CD8-positive, alpha-beta memory T cell (primary cell): ENCODE measurements at regions not wholly inside any gene's neighbourhood (a gene's known extent, or its start where the extent isn't known, plus 50 kb on each side); places are given as distances from the start of the nearest gene placed in this dataset.
"Not testable (repeated sequence)": the region's sequence is repeated elsewhere in the genome, so short reads cannot be mapped to it uniquely, and the experiment has no call there.

Experiments used
- CTCF ChIA-PET: fragments of 350-600 bp; sonication (Branson Sonifier 250); formaldehyde crosslinking; loops from one replicate; lab custom pipeline; 2021; ENCODE audit warnings: antibody characterized with exemption; lab: Charles Lee
- POLR2A ChIA-PET: fragments of 350-600 bp; sonication (Branson Sonifier 250); formaldehyde crosslinking; loops from one replicate; lab custom pipeline; 2021; ENCODE audit warnings: antibody characterized with exemption; lab: Charles Lee
- DNase-seq, 5 donors: peaks; one replicate each; pipeline versions ENCODE4 v3.0.0 to v3.0.0-alpha.2; 2020 to 2022; ENCODE audit warnings: mixed read lengths in 1 of 5
- H3K27ac ChIP-seq: one replicate; pipeline ENCODE4 v1.7.0; 2013; ENCODE audit warnings: low read depth, mild to moderate bottlenecking, low read length, moderate library complexity
- H3K27me3 ChIP-seq: 2 replicates; pipeline ENCODE4 v1.7.0; 2013; ENCODE audit warnings: low read length, mild to moderate bottlenecking; ENCODE audit not compliant: insufficient read depth, poor library complexity, severe bottlenecking
- H3K36me3 ChIP-seq: 2 replicates; pipeline ENCODE4 v1.7.0; 2013; ENCODE audit warnings: mild to moderate bottlenecking, low read length, moderate library complexity; ENCODE audit not compliant: insufficient read depth
- H3K4me1 ChIP-seq: 2 replicates; pipeline ENCODE4 v1.7.0; 2013; ENCODE audit warnings: mild to moderate bottlenecking, low read length, moderate library complexity; ENCODE audit not compliant: insufficient read depth
- H3K4me3 ChIP-seq: 2 replicates; pipeline ENCODE4 v1.7.0; 2013; ENCODE audit warnings: mild to moderate bottlenecking, low read length
- H3K9me3 ChIP-seq: 2 replicates; pipeline ENCODE4 v1.7.0; 2013; ENCODE audit warnings: mild to moderate bottlenecking, low read length
- H3K27ac Mint-ChIP-seq, 8 donors: one replicate each; pipeline ENCODE4 v1.8.0; 2020 to 2021; ENCODE audit warnings: mixed read lengths in 8 of 8, mild to moderate bottlenecking in 6 of 8, inconsistent platforms in 3 of 8, moderate library complexity in 3 of 8
- H3K27me3 Mint-ChIP-seq, 2 donors: one replicate each; pipeline ENCODE4 v1.8.0; 2020 to 2021; ENCODE audit warnings: mixed read lengths in 2 of 2, mild to moderate bottlenecking in 1 of 2, moderate library complexity in 1 of 2
- H3K36me3 Mint-ChIP-seq, 3 donors: one replicate each; pipeline ENCODE4 v1.8.0; 2020 to 2021; ENCODE audit warnings: mixed read lengths in 3 of 3, inconsistent platforms in 1 of 3, mild to moderate bottlenecking in 1 of 3
- H3K4me1 Mint-ChIP-seq, 3 donors: one replicate each; pipeline ENCODE4 v1.8.0; 2020 to 2021; ENCODE audit warnings: mixed read lengths in 3 of 3, inconsistent platforms in 1 of 3, mild to moderate bottlenecking in 1 of 3
- H3K4me3 Mint-ChIP-seq, 7 donors: one replicate each; pipeline ENCODE4 v1.8.0; 2020 to 2021; ENCODE audit warnings: mixed read lengths in 7 of 7, mild to moderate bottlenecking in 6 of 7, moderate library complexity in 4 of 7, inconsistent platforms in 2 of 7
- H3K9me3 Mint-ChIP-seq, 5 donors: one replicate each; pipeline ENCODE4 v1.8.0; 2020 to 2022; ENCODE audit warnings: mixed read lengths in 5 of 5, mild to moderate bottlenecking in 3 of 5, moderate library complexity in 2 of 5, inconsistent platforms in 1 of 5

- CTCF ChIA-PET: no interaction called here
- H3K9me3 Mint-ChIP-seq: peaks cover 0 to 5% (median 2%) of the 10 kb centered on the region in 5 donors
Measured at GRCh38 chr5:155649666-155650065, 636.1 kb downstream of the KIF4B start.

GRCh38 chr5:155655569-155655968 lies 642.0 kb downstream of the KIF4B start:
- Histone ChIP-seq H3K27ac (no peak overlapping the region), H3K36me3 (no peaks in the 10 kb centered on the region), H3K4me3 (no peak overlapping the region), H3K9me3 (no peaks in the 10 kb centered on the region), H3K27me3 (no peaks in the 10 kb centered on the region), H3K4me1 (no peaks in the 10 kb centered on the region)
- CTCF ChIA-PET: interaction anchor here (0.9 kb wide), 1 partner anchor 11 kb away, joined by 3 read pairs; no protein-coding TSS in a partner anchor
- Mint-ChIP-seq H3K4me3 (no peak overlapping the region), H3K9me3 (peaks cover 0 to 8% (median 2%) of the 10 kb centered on the region in 5 donors), H3K27ac (no peak overlapping the region), H3K27me3 (peaks cover 5% of the 10 kb centered on the region in 2 donors), H3K4me1 (no peaks in the 10 kb centered on the region), H3K36me3 (no peaks in the 10 kb centered on the region)
- POLR2A ChIA-PET: no interaction called here
- no peak for DNase-seq

More at GRCh38 chr5:155649666-155650065, 636.1 kb downstream of the KIF4B start:
- Histone ChIP-seq H3K27me3 (no peaks in the 10 kb centered on the region), H3K9me3 (no peaks in the 10 kb centered on the region), H3K27ac (no peak overlapping the region), H3K36me3 (no peaks in the 10 kb centered on the region), H3K4me3 (no peak overlapping the region), H3K4me1 (no peaks in the 10 kb centered on the region)
- POLR2A ChIA-PET: no interaction called here
- H3K36me3 Mint-ChIP-seq: no peaks in the 10 kb centered on the region
- H3K27ac Mint-ChIP-seq: no peak overlapping the region
- H3K27me3 Mint-ChIP-seq: peaks cover 3 to 15% of the 10 kb centered on the region in 2 donors
- H3K4me1 Mint-ChIP-seq: no peaks in the 10 kb centered on the region
- no peak overlapping the region for H3K4me3 Mint-ChIP-seq
- no peak for DNase-seq

- H3K36me3 Mint-ChIP-seq: no peaks in the 10 kb centered on the region
- no peak overlapping the region for H3K4me3 Mint-ChIP-seq
- H3K27me3 ChIP-seq: no peaks in the 10 kb centered on the region
- POLR2A ChIA-PET: no interaction called here
- no peak overlapping the region for H3K27ac ChIP-seq
- H3K4me1 ChIP-seq: no peaks in the 10 kb centered on the region
- no peaks in the 10 kb centered on the region for H3K4me1 Mint-ChIP-seq
- H3K27ac Mint-ChIP-seq: no peak overlapping the region
- no peaks in the 10 kb centered on the region for H3K36me3 ChIP-seq
- H3K4me3 ChIP-seq: no peak overlapping the region
- no peaks in the 10 kb centered on the region for H3K9me3 ChIP-seq
- H3K9me3 Mint-ChIP-seq: peaks cover 0 to 4% (median 0%) of the 10 kb centered on the region in 5 donors
- CTCF ChIA-PET: no interaction called here
- no peak for DNase-seq
- H3K27me3 Mint-ChIP-seq: peaks cover 0 to 2% of the 10 kb centered on the region in 2 donors
Measured at GRCh38 chr5:155661859-155662258, 648.3 kb downstream of the KIF4B start.

- Mint-ChIP-seq H3K27ac (no peak overlapping the region), H3K27me3 (no peaks in the 10 kb centered on the region), H3K36me3 (no peaks in the 10 kb centered on the region), H3K4me1 (no peaks in the 10 kb centered on the region), H3K4me3 (no peak overlapping the region), H3K9me3 (peaks cover 0 to 1% (median 0%) of the 10 kb centered on the region in 5 donors)
- CTCF ChIA-PET: no interaction called here
- Histone ChIP-seq H3K4me1 (no peaks in the 10 kb centered on the region), H3K27ac (no peak overlapping the region), H3K4me3 (no peak overlapping the region), H3K27me3 (no peaks in the 10 kb centered on the region), H3K9me3 (no peaks in the 10 kb centered on the region), H3K36me3 (no peaks in the 10 kb centered on the region)
- no peak for DNase-seq
- POLR2A ChIA-PET: no interaction called here
Measured at GRCh38 chr5:155665361-155665760, 651.8 kb downstream of the KIF4B start.

GRCh38 chr5:155672001-155672400 lies 655.0 kb upstream of the SGCD start:
- H3K27me3 ChIP-seq, DNase-seq, H3K27ac ChIP-seq, H3K27me3 Mint-ChIP-seq, H3K36me3 ChIP-seq, H3K9me3 Mint-ChIP-seq, POLR2A ChIA-PET, CTCF ChIA-PET, H3K4me1 ChIP-seq, H3K36me3 Mint-ChIP-seq, H3K4me3 ChIP-seq, H3K4me3 Mint-ChIP-seq, H3K9me3 ChIP-seq, H3K27ac Mint-ChIP-seq, H3K4me1 Mint-ChIP-seq: not testable (repeated sequence)

- DNase-seq: no peak
- peaks cover 0 to 10% (median 0%) of the 10 kb centered on the region in 5 donors for H3K9me3 Mint-ChIP-seq
Measured at GRCh38 chr5:155676967-155677366, 650.0 kb upstream of the SGCD start.

GRCh38 chr5:155678371-155678770 lies 648.6 kb upstream of the SGCD start:
- CTCF ChIA-PET: no interaction called here
- Mint-ChIP-seq H3K27ac (no peak overlapping the region), H3K27me3 (peaks cover 9 to 15% of the 10 kb centered on the region in 2 donors), H3K4me1 (no peaks in the 10 kb centered on the region), H3K36me3 (peaks cover 0 to under 1% (median 0%) of the 10 kb centered on the region in 3 donors), H3K4me3 (peak overlapping the region in 1 of 7 donors; percentile 11), H3K9me3 (peaks cover 0 to 12% (median 2%) of the 10 kb centered on the region in 5 donors)
- H3K36me3 ChIP-seq: no peaks in the 10 kb centered on the region
- H3K4me1 ChIP-seq: no peaks in the 10 kb centered on the region
- no peak overlapping the region for H3K4me3 ChIP-seq
- no peak for DNase-seq
- H3K27me3 ChIP-seq: no peaks in the 10 kb centered on the region
- H3K9me3 ChIP-seq: no peaks in the 10 kb centered on the region
- H3K27ac ChIP-seq: no peak overlapping the region
- POLR2A ChIA-PET: no interaction called here

More at GRCh38 chr5:155676967-155677366, 650.0 kb upstream of the SGCD start:
- Mint-ChIP-seq H3K4me1 (no peaks in the 10 kb centered on the region), H3K27me3 (peaks cover 4 to 6% of the 10 kb centered on the region in 2 donors), H3K27ac (no peak overlapping the region), H3K36me3 (no peaks in the 10 kb centered on the region), H3K4me3 (no peak overlapping the region)
- no peak overlapping the region for H3K27ac ChIP-seq
- no peak overlapping the region for H3K4me3 ChIP-seq
- ChIA-PET CTCF (no interaction called here), POLR2A (no interaction called here)
- no peaks in the 10 kb centered on the region for H3K27me3 ChIP-seq
- no peaks in the 10 kb centered on the region for H3K9me3 ChIP-seq
- no peaks in the 10 kb centered on the region for H3K4me1 ChIP-seq
- H3K36me3 ChIP-seq: no peaks in the 10 kb centered on the region

GRCh38 chr5:155679530-155679929 lies 647.4 kb upstream of the SGCD start:
- no peak overlapping the region for H3K27ac ChIP-seq
- no peak overlapping the region for H3K4me3 ChIP-seq
- no peaks in the 10 kb centered on the region for H3K36me3 ChIP-seq
- H3K27me3 Mint-ChIP-seq: peaks cover 18 to 22% of the 10 kb centered on the region in 2 donors
- no peaks in the 10 kb centered on the region for H3K9me3 ChIP-seq
- H3K4me1 ChIP-seq: no peaks in the 10 kb centered on the region
- H3K27ac Mint-ChIP-seq: no peak overlapping the region
- H3K36me3 Mint-ChIP-seq: peaks cover 0 to 6% (median 0%) of the 10 kb centered on the region in 3 donors
- no peak for DNase-seq
- no peaks in the 10 kb centered on the region for H3K4me1 Mint-ChIP-seq
- no peak overlapping the region for H3K4me3 Mint-ChIP-seq
- H3K27me3 ChIP-seq: no peaks in the 10 kb centered on the region
- ChIA-PET POLR2A (no interaction called here), CTCF (no interaction called here)
- peaks cover 0 to 18% (median 8%) of the 10 kb centered on the region in 5 donors for H3K9me3 Mint-ChIP-seq
